Keratinocyte (primary cell): ENCODE measurements at regions not wholly inside any gene's neighbourhood (a gene's known extent, or its start where the extent isn't known, plus 50 kb on each side); places are given as distances from the start of the nearest gene placed in this dataset.
A peak's percentile ranks its signal among the peaks of the same experiment; 100 is the strongest.

Source experiments
- DNase-seq: peaks from one replicate; pipeline ENCODE4 v3.0.0-alpha.2; 2011; ENCODE audit warnings: low read depth, missing footprints, low spot score
- FAIRE-seq: peaks from 2 replicates; lab custom pipeline; 2011; peaks lifted over from hg19 to GRCh38; lab: Jason Lieb, UNC
- H2AFZ ChIP-seq: 2 replicates; pipeline ENCODE4 v1.6.0; 2012; ENCODE audit warnings: low read length, control low read depth, inconsistent platforms; ENCODE audit not compliant: control insufficient read depth
- H3K27ac ChIP-seq: 2 replicates; pipeline ENCODE4 v1.5.1; 2011; ENCODE audit warnings: low read length; ENCODE audit not compliant: control insufficient read depth, insufficient read depth
- H3K27me3 ChIP-seq: 3 replicates; pipeline ENCODE4 v1.6.0; 2011; ENCODE audit warnings: low read length; ENCODE audit not compliant: control insufficient read depth, insufficient read depth; ENCODE audit errors: extremely low read depth
- H3K36me3 ChIP-seq, 2 experiments: 2 replicates in 1 of 2; 3 replicates in 1 of 2; pipeline ENCODE4 v1.5.1; 2011; ENCODE audit warnings: low read length in 2 of 2, mild to moderate bottlenecking in 1 of 2; ENCODE audit not compliant: control insufficient read depth in 2 of 2, insufficient read depth in 2 of 2; ENCODE audit errors: extremely low read depth in 1 of 2
- H3K4me1 ChIP-seq: 3 replicates; pipeline ENCODE4 v1.5.1; 2011; ENCODE audit warnings: low read length; ENCODE audit not compliant: control insufficient read depth, insufficient read depth; ENCODE audit errors: extremely low read depth
- H3K4me2 ChIP-seq: 3 replicates; pipeline ENCODE4 v1.6.0; 2011; ENCODE audit warnings: low read depth, low read length; ENCODE audit not compliant: control insufficient read depth, insufficient read depth; ENCODE audit errors: extremely low read depth
- H3K4me3 ChIP-seq, 3 experiments: fragments of 200-600 bp in 1 of 3; sonication (generic) in 1 of 3; 2 replicates in 2 of 3; 3 replicates in 1 of 3; pipeline ENCODE4 v1.5.1; 2011 to 2016; ENCODE audit warnings: low read length in 3 of 3, mild to moderate bottlenecking in 3 of 3, control low read depth in 2 of 3, inconsistent platforms in 1 of 3, low read depth in 1 of 3, mixed read lengths in 1 of 3, mixed run types in 1 of 3, moderate library complexity in 1 of 3; ENCODE audit not compliant: control insufficient read depth in 2 of 3, insufficient read depth in 2 of 3; ENCODE audit errors: extremely low read depth in 1 of 3
- H3K79me2 ChIP-seq: 2 replicates; pipeline ENCODE4 v1.6.0; 2012; ENCODE audit warnings: low read length; ENCODE audit not compliant: control insufficient read depth, insufficient read depth
- H3K9ac ChIP-seq: 3 replicates; pipeline ENCODE4 v1.6.0; 2011; ENCODE audit warnings: low read length; ENCODE audit not compliant: control insufficient read depth, insufficient read depth; ENCODE audit errors: extremely low read depth
- H3K9me1 ChIP-seq: 3 replicates; pipeline ENCODE4 v1.6.0; 2011; ENCODE audit warnings: low read length; ENCODE audit not compliant: control insufficient read depth, insufficient read depth; ENCODE audit errors: extremely low read depth
- H3K9me3 ChIP-seq: 2 replicates; pipeline ENCODE4 v1.5.1; 2012; ENCODE audit warnings: low read depth, low read length; ENCODE audit not compliant: control insufficient read depth
- H4K20me1 ChIP-seq: 3 replicates; pipeline ENCODE4 v1.6.0; 2011; ENCODE audit warnings: low read length; ENCODE audit not compliant: control insufficient read depth, insufficient read depth; ENCODE audit errors: extremely low read depth
- CTCF ChIP-seq, 3 experiments: IDR thresholded peaks in 1 of 3; conservative IDR thresholded peaks in 1 of 3; optimal IDR thresholded peaks in 1 of 3; 2 replicates in 2 of 3; 3 replicates in 1 of 3; pipeline versions ENCODE3 to v1.5.1; 2011; ENCODE audit warnings: low read length in 3 of 3, mild to moderate bottlenecking in 3 of 3, moderate library complexity in 2 of 3, control low read depth in 1 of 3, inconsistent platforms in 1 of 3; ENCODE audit not compliant: insufficient read depth in 2 of 3; ENCODE audit errors: extremely low read depth in 1 of 3
- EZH2 ChIP-seq: IDR thresholded peaks from one replicate; pipeline ENCODE4 v1.6.1; 2012; ENCODE audit warnings: inconsistent platforms, mild to moderate bottlenecking, low read length, moderate library complexity
- dilution Hi-C: fragments of 300-500 bp; cut with MboI; formaldehyde crosslinking; loops from one replicate; pipeline ENCODE4 v1.7.0; 2020; ENCODE audit warnings: low sequenced_read_pairs; ENCODE audit not compliant: extremely low pct_ligation_motif_present

- H3K79me2 ChIP-seq: no peaks in the 10 kb centered on the region
- H3K9me1 ChIP-seq: no peaks in the 10 kb centered on the region
- no peaks in the 10 kb centered on the region for H3K9me3 ChIP-seq
- DNase-seq: no peak
- H3K36me3 ChIP-seq: no peaks in the 10 kb centered on the region
- H3K4me3 ChIP-seq: no peak overlapping the region
- H3K27ac ChIP-seq: no peak overlapping the region
- no peak overlapping the region for H3K4me2 ChIP-seq
- no peak for FAIRE-seq
- no peak overlapping the region for H2AFZ ChIP-seq
- TF ChIP-seq EZH2: no peak
- TF ChIP-seq CTCF (optimal IDR thresholded peaks at IDR 0.05 in 1 of 3, IDR thresholded peaks at IDR 0.05 in 1 of 3, conservative IDR thresholded peaks at IDR 0.05 in 1 of 3; ENCODE audit: extremely low read depth in 1 of 3, insufficient read depth in 2 of 3, low read length in 3 of 3): no peak
- H4K20me1 ChIP-seq: no peaks in the 10 kb centered on the region
- dilution Hi-C loops: no loop called here
- H3K9ac ChIP-seq: no peak overlapping the region
- no peaks in the 10 kb centered on the region for H3K27me3 ChIP-seq
- peaks cover 13% of the 10 kb centered on the region for H3K4me1 ChIP-seq
Observed at GRCh38 chr4:114389070-114389685, 209.4 kb upstream of the UGT8 start.

DNA sequence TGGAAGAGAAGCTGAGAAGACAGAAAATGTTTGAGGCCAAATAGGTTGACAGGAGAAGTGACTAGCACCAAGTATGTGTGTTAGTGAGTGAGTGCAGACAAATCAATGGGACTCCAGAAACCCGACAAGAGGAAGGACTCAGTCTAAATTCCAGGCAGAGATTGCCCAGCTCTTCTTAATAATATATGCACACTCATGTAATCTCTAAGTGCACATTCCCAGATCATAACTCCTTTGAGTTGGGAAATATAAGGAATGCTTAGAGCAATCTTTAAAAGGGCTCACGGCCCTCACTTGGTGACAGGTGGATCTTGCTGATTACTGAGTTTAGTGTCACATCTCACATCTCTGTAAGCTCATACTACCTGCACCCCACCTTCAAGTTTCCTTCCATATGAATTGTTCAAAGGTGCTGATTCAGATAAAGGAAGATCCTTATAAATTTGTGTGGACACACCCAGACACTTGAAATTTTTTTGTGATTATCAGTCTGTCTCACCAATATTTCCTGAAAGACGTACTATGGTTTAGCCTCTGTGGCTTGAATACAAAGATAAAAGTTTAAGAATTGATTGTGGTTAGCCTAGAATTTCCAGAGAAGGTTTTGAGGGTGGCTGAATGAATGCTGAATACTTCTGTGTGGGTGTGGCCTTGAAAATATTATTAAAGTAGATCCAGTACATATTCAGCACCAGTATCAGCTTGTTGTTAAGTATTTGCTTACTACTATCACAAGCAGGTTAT is 205.1 kb upstream of the UGT8 start:
- Histone ChIP-seq H4K20me1 (no peaks in the 10 kb centered on the region), H3K9me3 (no peaks in the 10 kb centered on the region), H3K9ac (no peak overlapping the region), H2AFZ (no peak overlapping the region), H3K79me2 (no peaks in the 10 kb centered on the region), H3K4me3 (no peak overlapping the region), H3K4me2 (peak overlapping the region; percentile 22), H3K9me1 (no peaks in the 10 kb centered on the region), H3K36me3 (no peaks in the 10 kb centered on the region), H3K27ac (no peak overlapping the region), H3K27me3 (no peaks in the 10 kb centered on the region), H3K4me1 (peaks cover 11% of the 10 kb centered on the region)
- DNase-seq (no peak), FAIRE-seq (peak; percentile 43)
- dilution Hi-C loops: no loop called here
- no peak for TF ChIP-seq CTCF (optimal IDR thresholded peaks at IDR 0.05 in 1 of 3, IDR thresholded peaks at IDR 0.05 in 1 of 3, conservative IDR thresholded peaks at IDR 0.05 in 1 of 3; ENCODE audit: extremely low read depth in 1 of 3, insufficient read depth in 2 of 3, low read length in 3 of 3)
- TF ChIP-seq EZH2: no peak
